GM23338 (cell line): ENCODE measurements at regions not wholly inside any gene's neighbourhood (a gene's known extent, or its start where the extent isn't known, plus 50 kb on each side); places are given as distances from the start of the nearest gene placed in this dataset.

Experiments
- ATAC-seq: fragments of 200-7000 bp; cut with Tn5 transposase; 3 replicates; pipeline ENCODE4 v1.9.1; 2020
- DNase-seq: peaks from one replicate; pipeline ENCODE4 v3.0.0-alpha.2; 2015; ENCODE audit warnings: low spot score
- H2AFZ ChIP-seq: fragments of 200-600 bp; sonication (generic); 2 replicates; pipeline ENCODE4 v1.8.0; 2016; ENCODE audit warnings: antibody characterized with exemption, mild to moderate bottlenecking, moderate library complexity
- H3F3A ChIP-seq: fragments of 200-600 bp; sonication (generic); replicated peaks from 2 replicates; pipeline ENCODE4 v1.8.0; 2017; ENCODE audit warnings: antibody characterized with exemption, mixed run types, low read depth
- H3K27ac ChIP-seq: fragments of 200-600 bp; sonication (generic); 2 replicates; pipeline ENCODE4 v1.6.1; 2016; ENCODE audit warnings: low read depth
- H3K27me3 ChIP-seq: fragments of 200-600 bp; sonication (generic); 2 replicates; pipeline ENCODE4 v1.8.0; 2016; ENCODE audit warnings: mild to moderate bottlenecking, mixed run types, moderate library complexity; ENCODE audit not compliant: insufficient read depth
- H3K36me3 ChIP-seq: fragments of 200-600 bp; sonication (generic); 2 replicates; pipeline ENCODE4 v1.8.0; 2016; ENCODE audit warnings: mild to moderate bottlenecking; ENCODE audit not compliant: insufficient read depth
- H3K4me1 ChIP-seq: fragments of 200-600 bp; sonication (generic); 2 replicates; pipeline ENCODE4 v1.8.0; 2016; ENCODE audit warnings: mild to moderate bottlenecking, moderate library complexity; ENCODE audit not compliant: insufficient read depth
- H3K4me2 ChIP-seq: fragments of 200-600 bp; sonication (generic); 2 replicates; pipeline ENCODE4 v1.7.1; 2017; ENCODE audit warnings: mixed run types
- H3K4me3 ChIP-seq: fragments of 200-600 bp; sonication (generic); 2 replicates; pipeline ENCODE4 v1.6.1; 2016; ENCODE audit warnings: mixed run types
- H3K79me2 ChIP-seq: fragments of 200-600 bp; sonication (generic); replicated peaks from 2 replicates; pipeline ENCODE4 v1.8.0; 2017; ENCODE audit warnings: mild to moderate bottlenecking; ENCODE audit not compliant: insufficient read depth
- H3K9me2 ChIP-seq: fragments of 200-600 bp; sonication (generic); 2 replicates; pipeline ENCODE4 v1.8.0; 2017; ENCODE audit not compliant: insufficient read depth
- H4K20me1 ChIP-seq: fragments of 200-600 bp; sonication (generic); replicated peaks from 2 replicates; pipeline ENCODE4 v1.8.0; 2017; ENCODE audit warnings: mild to moderate bottlenecking; ENCODE audit not compliant: insufficient read depth
- H3K27ac Mint-ChIP-seq: 2 replicates; pipeline ENCODE4 v1.8.0; 2020; ENCODE audit warnings: inconsistent platforms, mild to moderate bottlenecking, moderate library complexity, mixed read lengths
- H3K27me3 Mint-ChIP-seq: 3 replicates; pipeline ENCODE4 v1.8.0; 2022; ENCODE audit warnings: low read depth, mild to moderate bottlenecking, moderate library complexity, mixed read lengths, inconsistent platforms; ENCODE audit not compliant: insufficient read depth, poor library complexity
- H3K36me3 Mint-ChIP-seq: 3 replicates; pipeline ENCODE4 v1.8.0; 2021; ENCODE audit warnings: low read depth, mild to moderate bottlenecking, inconsistent platforms, moderate library complexity, mixed read lengths
- H3K4me1 Mint-ChIP-seq: 3 replicates; pipeline ENCODE4 v1.8.0; 2020; ENCODE audit warnings: mild to moderate bottlenecking, inconsistent platforms, mixed read lengths
- H3K4me3 Mint-ChIP-seq: 3 replicates; pipeline ENCODE4 v1.8.0; 2021; ENCODE audit warnings: moderate library complexity, mild to moderate bottlenecking, inconsistent platforms, mixed read lengths
- H3K9me3 Mint-ChIP-seq: 3 replicates; pipeline ENCODE4 v1.8.0; 2020; ENCODE audit warnings: moderate library complexity, mild to moderate bottlenecking, inconsistent platforms, mixed read lengths
- CTCF ChIP-seq, 2 experiments: fragments of 200-600 bp in 1 of 2; sonication (generic) in 1 of 2; conservative IDR thresholded peaks; 2 replicates each; pipeline versions ENCODE4 v1.5.1 to v1.6.1; 2016 to 2017; ENCODE audit warnings: antibody characterized with exemption in 2 of 2, low read depth in 2 of 2, mild to moderate bottlenecking in 2 of 2, moderate library complexity in 1 of 2
- ETS1 ChIP-seq: IDR thresholded peaks from 2 replicates; pipeline ENCODE4 v1.6.1; 2016; ENCODE audit warnings: antibody characterized with exemption
- EZH2 ChIP-seq: fragments of 200-600 bp; sonication (generic); IDR thresholded peaks from one replicate; pipeline ENCODE4 v1.8.0; 2017; ENCODE audit warnings: antibody characterized with exemption, mild to moderate bottlenecking, low read depth; ENCODE audit not compliant: unreplicated experiment
- EZH2phosphoT487 ChIP-seq: fragments of 200-600 bp; sonication (generic); IDR thresholded peaks from one replicate; pipeline ENCODE4 v1.8.1; 2018; ENCODE audit warnings: antibody characterized with exemption; ENCODE audit not compliant: unreplicated experiment
- JUNB ChIP-seq: IDR thresholded peaks from one replicate; pipeline ENCODE4 v1.6.1; 2016; ENCODE audit warnings: antibody characterized with exemption; ENCODE audit not compliant: unreplicated experiment
- NANOG ChIP-seq: IDR thresholded peaks from 2 replicates; pipeline ENCODE4 v1.6.1; 2016; ENCODE audit warnings: antibody characterized with exemption, borderline replicate concordance
- POLR2AphosphoS5 ChIP-seq: IDR thresholded peaks from 2 replicates; pipeline ENCODE4 v1.6.1; 2016; ENCODE audit warnings: antibody characterized with exemption, low read depth
- REST ChIP-seq: IDR thresholded peaks from one replicate; pipeline ENCODE4 v1.6.1; 2018; ENCODE audit warnings: antibody characterized with exemption; ENCODE audit not compliant: unreplicated experiment
- STAT1 ChIP-seq: IDR thresholded peaks from one replicate; pipeline ENCODE4 v1.6.1; 2016; ENCODE audit warnings: antibody characterized with exemption; ENCODE audit not compliant: unreplicated experiment
- ZNF114 ChIP-seq: fragments of 250-450 bp; sonication (Bioruptor Pico); IDR thresholded peaks from 2 replicates; pipeline ENCODE4 v1.5.0; 2020; ENCODE audit warnings: mild to moderate bottlenecking, moderate library complexity
- ZNF462 ChIP-seq: fragments of 250-450 bp; sonication (Bioruptor Pico); IDR thresholded peaks from 2 replicates; pipeline ENCODE4 v1.5.0; 2020; ENCODE audit warnings: mild to moderate bottlenecking, moderate library complexity

GRCh38 chrX:95949588-95949987 lies 735.1 kb upstream of the DIAPH2 start:
- H3K4me3 Mint-ChIP-seq = no peak overlapping the region
- no peaks in the 10 kb centered on the region for H3K9me3 Mint-ChIP-seq
- Histone ChIP-seq H3K36me3 (no peaks in the 10 kb centered on the region), H2AFZ (no peak overlapping the region), H3K4me2 (no peak overlapping the region), H3K9me2 (no peaks in the 10 kb centered on the region), H3F3A (no peaks in the 10 kb centered on the region), H3K4me3 (no peak overlapping the region), H3K4me1 (no peaks in the 10 kb centered on the region), H3K27ac (no peak overlapping the region), H3K27me3 (no peaks in the 10 kb centered on the region), H4K20me1 (no peaks in the 10 kb centered on the region), H3K79me2 (no peaks in the 10 kb centered on the region)
- H3K36me3 Mint-ChIP-seq = no peaks in the 10 kb centered on the region
- TF ChIP-seq NANOG (no peak), STAT1 (no peak), ETS1 (no peak), REST (no peak), EZH2phosphoT487 (no peak), EZH2 (no peak), CTCF (conservative IDR thresholded peaks at IDR 0.05; ENCODE audit: low read depth in 2 of 2) (no peak), JUNB (no peak), ZNF462 (CRISPR knock-in tag) (no peak), ZNF114 (CRISPR knock-in tag) (no peak), POLR2AphosphoS5 (no peak)
- ATAC-seq = no peak
- no peak for DNase-seq
- H3K4me1 Mint-ChIP-seq = no peaks in the 10 kb centered on the region
- no peak overlapping the region for H3K27ac Mint-ChIP-seq
- peaks cover 2% of the 10 kb centered on the region for H3K27me3 Mint-ChIP-seq
